ENCODE measurements at regions not wholly inside any gene's neighbourhood (a gene's known extent, or its start where the extent isn't known, plus 50 kb on each side); places are given as distances from the start of the nearest gene placed in this dataset.

DNA sequence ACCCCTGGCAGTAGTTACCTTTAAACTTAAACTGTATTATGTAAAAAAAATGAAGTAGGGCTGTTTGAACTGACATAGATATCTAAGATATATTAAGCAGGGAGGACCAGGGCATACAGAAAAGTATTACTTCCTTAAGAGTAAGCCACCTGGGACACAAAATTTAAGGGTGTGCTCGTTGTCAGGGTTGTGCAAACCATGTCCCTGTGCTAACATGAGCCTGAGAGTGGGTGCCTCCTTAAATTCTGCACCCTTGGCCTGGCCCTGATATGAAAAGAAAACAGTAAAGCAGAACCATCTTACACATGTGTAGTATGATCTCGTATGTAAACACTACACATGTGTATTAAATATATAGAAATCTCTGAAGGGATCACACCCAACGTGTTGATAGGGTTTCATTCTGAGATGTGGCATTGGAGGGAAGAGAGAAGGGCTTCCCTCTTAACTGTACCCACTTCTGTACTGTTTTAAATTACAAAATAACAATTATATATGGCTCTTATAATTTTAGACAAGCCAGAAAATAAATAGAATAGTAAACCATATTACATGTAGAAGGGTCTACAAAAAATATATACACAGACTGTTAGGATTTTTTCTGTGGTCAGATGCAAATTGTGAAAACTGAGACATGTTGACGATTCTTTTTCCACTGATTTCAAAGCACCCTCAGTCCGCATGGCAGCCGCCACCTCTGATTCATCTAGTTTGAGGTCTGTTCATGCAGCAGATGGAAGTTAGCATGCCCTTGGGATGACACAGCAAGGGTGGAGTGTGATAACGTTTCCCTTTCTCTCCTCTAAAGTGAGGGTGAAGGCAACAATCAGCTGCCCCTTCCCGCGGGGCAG, 400.8 kb upstream of the PROK2 start:
- TF ChIP-seq, protein P1, sequence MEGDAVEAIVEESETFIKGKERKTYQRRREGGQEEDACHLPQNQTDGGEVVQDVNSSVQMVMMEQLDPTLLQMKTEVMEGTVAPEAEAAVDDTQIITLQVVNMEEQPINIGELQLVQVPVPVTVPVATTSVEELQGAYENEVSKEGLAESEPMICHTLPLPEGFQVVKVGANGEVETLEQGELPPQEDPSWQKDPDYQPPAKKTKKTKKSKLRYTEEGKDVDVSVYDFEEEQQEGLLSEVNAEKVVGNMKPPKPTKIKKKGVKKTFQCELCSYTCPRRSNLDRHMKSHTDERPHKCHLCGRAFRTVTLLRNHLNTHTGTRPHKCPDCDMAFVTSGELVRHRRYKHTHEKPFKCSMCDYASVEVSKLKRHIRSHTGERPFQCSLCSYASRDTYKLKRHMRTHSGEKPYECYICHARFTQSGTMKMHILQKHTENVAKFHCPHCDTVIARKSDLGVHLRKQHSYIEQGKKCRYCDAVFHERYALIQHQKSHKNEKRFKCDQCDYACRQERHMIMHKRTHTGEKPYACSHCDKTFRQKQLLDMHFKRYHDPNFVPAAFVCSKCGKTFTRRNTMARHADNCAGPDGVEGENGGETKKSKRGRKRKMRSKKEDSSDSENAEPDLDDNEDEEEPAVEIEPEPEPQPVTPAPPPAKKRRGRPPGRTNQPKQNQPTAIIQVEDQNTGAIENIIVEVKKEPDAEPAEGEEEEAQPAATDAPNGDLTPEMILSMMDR (IDR thresholded peaks at IDR 0.05) = no peak
- no peak for TF ChIP-seq POLR2A (IDR thresholded peaks at IDR 0.05)
